GM19043 (cell line): ENCODE measurements at regions not wholly inside any gene's neighbourhood (a gene's known extent, or its start where the extent isn't known, plus 50 kb on each side); places are given as distances from the start of the nearest gene placed in this dataset.

Experiments used
- ATAC-seq: cut with Tn5 transposase; IDR thresholded peaks from one replicate; pipeline ENCODE4 v1.9.1; 2021; ENCODE audit warnings: low read depth; ENCODE audit not compliant: unreplicated experiment

GRCh38 chr5:174307031-174307408 is 261.5 kb downstream of the NSG2 start:
- no peak for ATAC-seq

GRCh38 chr5:174307656-174308271 is 262.3 kb downstream of the NSG2 start:
- no peak for ATAC-seq

GRCh38 chr5:174309131-174309795 is 263.8 kb downstream of the NSG2 start:
- ATAC-seq, result no peak

- no peak for ATAC-seq
These were observed 264.7 kb downstream of the NSG2 start for GRCh38 chr5:174310243-174310642.

- ATAC-seq, result no peak
These were observed 265.2 kb downstream of the NSG2 start for GRCh38 chr5:174310706-174311105.

GRCh38 chr5:174311121-174311520 is 265.6 kb downstream of the NSG2 start:
- ATAC-seq, result no peak

- ATAC-seq, result peak; percentile 75
These were observed 266.2 kb downstream of the NSG2 start for GRCh38 chr5:174311531-174312269.

- no peak for ATAC-seq
These were observed 266.7 kb downstream of the NSG2 start for GRCh38 chr5:174312270-174312617.

GRCh38 chr5:174312641-174313040 is 267.1 kb downstream of the NSG2 start:
- ATAC-seq, result no peak

- no peak for ATAC-seq
These were observed 268.1 kb downstream of the NSG2 start for GRCh38 chr5:174313615-174314014.

GRCh38 chr5:174314261-174314660 is 268.8 kb downstream of the NSG2 start:
- ATAC-seq, result no peak

- ATAC-seq, result no peak
These were observed 270.0 kb downstream of the NSG2 start for GRCh38 chr5:174315471-174315870.

GRCh38 chr5:174315871-174316270 is 270.4 kb downstream of the NSG2 start:
- ATAC-seq, result no peak

GRCh38 chr5:174316326-174316725 is 270.8 kb downstream of the NSG2 start:
- no peak for ATAC-seq

- no peak for ATAC-seq
These were observed 271.9 kb downstream of the NSG2 start for GRCh38 chr5:174317256-174317894.

GRCh38 chr5:174318578-174318977 is 273.1 kb downstream of the NSG2 start:
- no peak for ATAC-seq

- ATAC-seq, result no peak
These were observed 274.0 kb downstream of the NSG2 start for GRCh38 chr5:174319551-174319950.

GRCh38 chr5:174320051-174320450 is 274.5 kb downstream of the NSG2 start:
- no peak for ATAC-seq

- no peak for ATAC-seq
These were observed 278.4 kb downstream of the NSG2 start for GRCh38 chr5:174323878-174324281.

- ATAC-seq, result no peak
These were observed 279.2 kb downstream of the NSG2 start for GRCh38 chr5:174324680-174325079.

- ATAC-seq, result no peak
These were observed 279.9 kb downstream of the NSG2 start for GRCh38 chr5:174325431-174325830.
